ENCODE measurements at regions not wholly inside any gene's neighbourhood (a gene's known extent, or its start where the extent isn't known, plus 50 kb on each side); places are given as distances from the start of the nearest gene placed in this dataset.

- Histone ChIP-seq H3K4me1 (ENCODE audit: low read depth) (no peaks in the 10 kb centered on the region), H3K27me3 (no peaks in the 10 kb centered on the region), H3K36me3 (no peaks in the 10 kb centered on the region), H3K4me3 (no peak overlapping the region), H3K9me3 (ENCODE audit: low read depth) (no peaks in the 10 kb centered on the region), H3K27ac (no peak overlapping the region)
- TF ChIP-seq CTCF (IDR thresholded peaks at IDR 0.05; ENCODE audit: low read depth, low read length): no peak
- no peak for DNase-seq (ENCODE audit: low read depth in 1 of 2, low spot score in 1 of 2)
These were observed 55.3 kb upstream of the COPS8 start for GRCh38 chr2:237030382-237030781.

- no peaks in the 10 kb centered on the region for H3K27me3 ChIP-seq
- no peaks in the 10 kb centered on the region for H3K9me3 ChIP-seq (ENCODE audit: low read depth)
- DNase-seq (ENCODE audit: low read depth in 1 of 2, low spot score in 1 of 2): no peak
- no peaks in the 10 kb centered on the region for H3K36me3 ChIP-seq
- TF ChIP-seq CTCF (IDR thresholded peaks at IDR 0.05; ENCODE audit: low read depth, low read length): no peak
- no peak overlapping the region for H3K27ac ChIP-seq
- no peaks in the 10 kb centered on the region for H3K4me1 ChIP-seq (ENCODE audit: low read depth)
- no peak overlapping the region for H3K4me3 ChIP-seq
These were observed 52.1 kb upstream of the COPS8 start for GRCh38 chr2:237033536-237034060.

- no peak for DNase-seq (ENCODE audit: low read depth in 1 of 2, low spot score in 1 of 2)
- no peaks in the 10 kb centered on the region for H3K9me3 ChIP-seq (ENCODE audit: low read depth)
- H3K27me3 ChIP-seq: no peaks in the 10 kb centered on the region
- TF ChIP-seq CTCF (IDR thresholded peaks at IDR 0.05; ENCODE audit: low read depth, low read length): no peak
- no peak overlapping the region for H3K4me3 ChIP-seq
- H3K27ac ChIP-seq: no peak overlapping the region
- H3K36me3 ChIP-seq: no peaks in the 10 kb centered on the region
- H3K4me1 ChIP-seq (ENCODE audit: low read depth): no peaks in the 10 kb centered on the region
These were observed 49.8 kb upstream of the COPS8 start for GRCh38 chr2:237035781-237036475.
